Neural cell (in vitro differentiated cells): ENCODE measurements at regions not wholly inside any gene's neighbourhood (a gene's known extent, or its start where the extent isn't known, plus 50 kb on each side); places are given as distances from the start of the nearest gene placed in this dataset.

Source experiments
- H2AFZ ChIP-seq: fragments of 200-600, 300-800 bp; sonication (generic), shearing (Covaris generic); 2 replicates; pipeline ENCODE4 v1.6.0; 2014; ENCODE audit warnings: low read depth, mild to moderate bottlenecking, antibody characterized with exemption, low read length, moderate library complexity
- H3F3A ChIP-seq: fragments of 200-600 bp; shearing (Covaris generic); 2 replicates; pipeline ENCODE4 v1.6.1; 2016; ENCODE audit warnings: mild to moderate bottlenecking, moderate library complexity, mixed read lengths, antibody characterized with exemption, low read length; ENCODE audit not compliant: insufficient read depth, poor library complexity, severe bottlenecking
- H3K27ac ChIP-seq: fragments of 200-600, 300-800 bp; sonication (generic), shearing (Covaris generic); 2 replicates; pipeline ENCODE4 v1.5.1; 2014; ENCODE audit warnings: mild to moderate bottlenecking, low read length, moderate library complexity
- H3K27me3 ChIP-seq: fragments of 300-800, 200-600 bp; sonication (generic), shearing (Covaris generic); 2 replicates; pipeline ENCODE4 v1.6.0; 2014; ENCODE audit warnings: mild to moderate bottlenecking, low read depth, low read length, moderate library complexity; ENCODE audit not compliant: insufficient read depth
- H3K36me3 ChIP-seq: fragments of 300-800, 200-600 bp; sonication (generic), shearing (Covaris generic); 2 replicates; pipeline ENCODE4 v1.5.1; 2014; ENCODE audit warnings: mild to moderate bottlenecking, antibody characterized with exemption, low read length, moderate library complexity; ENCODE audit not compliant: insufficient read depth
- H3K4me2 ChIP-seq: fragments of 300-800, 200-600 bp; sonication (generic), shearing (Covaris generic); 2 replicates; pipeline ENCODE4 v1.6.0; 2014; ENCODE audit warnings: mild to moderate bottlenecking, low read length
- H3K4me3 ChIP-seq: fragments of 300-800, 200-600 bp; sonication (generic), shearing (Covaris generic); 2 replicates; pipeline ENCODE4 v1.5.1; 2014; ENCODE audit warnings: mild to moderate bottlenecking, low read length, moderate library complexity
- H3K79me2 ChIP-seq: fragments of 200-600 bp; shearing (Covaris generic); replicated peaks from 2 replicates; pipeline ENCODE4 v1.6.0; 2014; ENCODE audit warnings: mild to moderate bottlenecking, low read length, moderate library complexity; ENCODE audit not compliant: insufficient read depth
- H3K9ac ChIP-seq: fragments of 300-800, 200-600 bp; sonication (generic), shearing (Covaris generic); 2 replicates; pipeline ENCODE4 v1.6.1; 2016; ENCODE audit warnings: mild to moderate bottlenecking, low read length, mixed read lengths
- H3K9me2 ChIP-seq: fragments of 200-600 bp; shearing (Covaris generic); 2 replicates; pipeline ENCODE4 v1.6.1; 2016; ENCODE audit warnings: mild to moderate bottlenecking, low read length, mixed read lengths; ENCODE audit not compliant: insufficient read depth
- H3K9me3 ChIP-seq: fragments of 200-600, 300-800 bp; sonication (generic), shearing (Covaris generic); 2 replicates; pipeline ENCODE4 v1.6.1; 2016; ENCODE audit warnings: mild to moderate bottlenecking, mixed run types, low read length, moderate library complexity, mixed read lengths
- H4K20me1 ChIP-seq: fragments of 200-600 bp; shearing (Covaris generic); 2 replicates; pipeline ENCODE4 v1.6.1; 2016; ENCODE audit warnings: mild to moderate bottlenecking, mixed run types; ENCODE audit not compliant: insufficient read depth
- EP300 ChIP-seq: fragments of 450-650 bp; conservative IDR thresholded peaks from 2 replicates; pipeline ENCODE4 v1.6.1; 2014; ENCODE audit warnings: antibody characterized with exemption, mild to moderate bottlenecking, moderate library complexity; ENCODE audit not compliant: poor library complexity, severe bottlenecking
- EZH2 ChIP-seq: fragments of 200-600, 300-800 bp; shearing (Covaris generic), sonication (generic); IDR thresholded peaks from 2 replicates; pipeline ENCODE4 v1.6.1; 2014; ENCODE audit warnings: antibody characterized with exemption, low read length, borderline replicate concordance, mild to moderate bottlenecking; ENCODE audit not compliant: insufficient read depth, poor library complexity, severe bottlenecking
- MXI1 ChIP-seq: fragments of 450-650 bp; conservative IDR thresholded peaks from 2 replicates; pipeline ENCODE4 v1.6.1; 2014; ENCODE audit warnings: antibody characterized with exemption, mild to moderate bottlenecking; ENCODE audit not compliant: poor library complexity, severe bottlenecking
- POLR2AphosphoS5 ChIP-seq: IDR thresholded peaks from 2 replicates; pipeline ENCODE4 v1.6.1; 2012
- RAD21 ChIP-seq: fragments of 450-650 bp; conservative IDR thresholded peaks from 2 replicates; pipeline ENCODE4 v1.6.1; 2014; ENCODE audit warnings: antibody characterized with exemption, mild to moderate bottlenecking, moderate library complexity
- SMC3 ChIP-seq: fragments of 450-650 bp; conservative IDR thresholded peaks from 2 replicates; pipeline ENCODE4 v1.6.1; 2014; ENCODE audit warnings: antibody characterized with exemption, mild to moderate bottlenecking, moderate library complexity; ENCODE audit not compliant: poor library complexity
- TAF1 ChIP-seq: IDR thresholded peaks from 2 replicates; pipeline ENCODE4 v1.6.1; 2012; ENCODE audit warnings: low read depth
- TF ChIP-seq, protein P1 (sequence below): fragments of 450-650 bp; IDR thresholded peaks from 2 replicates; pipeline ENCODE4 v1.5.1; 2014; ENCODE audit warnings: antibody characterized with exemption, mild to moderate bottlenecking, moderate library complexity; ENCODE audit not compliant: poor library complexity, severe bottlenecking
- TF ChIP-seq, protein P2 (sequence below): IDR thresholded peaks from 2 replicates; pipeline ENCODE4 v1.6.1; 2012; ENCODE audit warnings: borderline replicate concordance

DNA sequence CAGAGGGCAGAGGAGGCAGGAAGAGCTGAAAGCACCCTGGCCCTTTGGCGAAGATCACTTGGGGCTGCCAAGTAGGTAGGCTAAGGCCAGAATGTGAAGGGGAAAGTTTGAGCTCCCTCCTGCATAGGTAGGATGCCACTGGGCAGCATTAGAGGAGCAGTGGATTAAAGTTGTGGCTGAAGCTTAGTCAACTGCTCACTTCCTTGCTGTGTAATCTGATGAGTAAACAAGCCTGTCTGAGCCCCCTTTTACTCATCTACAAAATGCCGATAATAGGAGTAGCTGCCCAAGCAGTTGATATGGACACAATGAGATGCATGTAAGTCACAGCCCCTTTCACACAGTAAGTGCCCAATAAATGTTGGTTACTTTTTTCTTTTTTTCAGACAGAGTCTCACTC, 216.4 kb downstream of the MN1 start:
- no peak overlapping the region for H3K4me2 ChIP-seq
- H3K27ac ChIP-seq, result no peak overlapping the region
- H3K9me2 ChIP-seq, result no peaks in the 10 kb centered on the region
- no peaks in the 10 kb centered on the region for H3K79me2 ChIP-seq
- TF ChIP-seq, protein P1, sequence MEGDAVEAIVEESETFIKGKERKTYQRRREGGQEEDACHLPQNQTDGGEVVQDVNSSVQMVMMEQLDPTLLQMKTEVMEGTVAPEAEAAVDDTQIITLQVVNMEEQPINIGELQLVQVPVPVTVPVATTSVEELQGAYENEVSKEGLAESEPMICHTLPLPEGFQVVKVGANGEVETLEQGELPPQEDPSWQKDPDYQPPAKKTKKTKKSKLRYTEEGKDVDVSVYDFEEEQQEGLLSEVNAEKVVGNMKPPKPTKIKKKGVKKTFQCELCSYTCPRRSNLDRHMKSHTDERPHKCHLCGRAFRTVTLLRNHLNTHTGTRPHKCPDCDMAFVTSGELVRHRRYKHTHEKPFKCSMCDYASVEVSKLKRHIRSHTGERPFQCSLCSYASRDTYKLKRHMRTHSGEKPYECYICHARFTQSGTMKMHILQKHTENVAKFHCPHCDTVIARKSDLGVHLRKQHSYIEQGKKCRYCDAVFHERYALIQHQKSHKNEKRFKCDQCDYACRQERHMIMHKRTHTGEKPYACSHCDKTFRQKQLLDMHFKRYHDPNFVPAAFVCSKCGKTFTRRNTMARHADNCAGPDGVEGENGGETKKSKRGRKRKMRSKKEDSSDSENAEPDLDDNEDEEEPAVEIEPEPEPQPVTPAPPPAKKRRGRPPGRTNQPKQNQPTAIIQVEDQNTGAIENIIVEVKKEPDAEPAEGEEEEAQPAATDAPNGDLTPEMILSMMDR, result no peak
- no peak for TF ChIP-seq RAD21
- no peak for TF ChIP-seq TAF1
- TF ChIP-seq EZH2, result no peak
- TF ChIP-seq EP300, result no peak
- no peak for TF ChIP-seq POLR2AphosphoS5
- no peak for TF ChIP-seq SMC3
- no peak for TF ChIP-seq MXI1
- TF ChIP-seq, protein P2, sequence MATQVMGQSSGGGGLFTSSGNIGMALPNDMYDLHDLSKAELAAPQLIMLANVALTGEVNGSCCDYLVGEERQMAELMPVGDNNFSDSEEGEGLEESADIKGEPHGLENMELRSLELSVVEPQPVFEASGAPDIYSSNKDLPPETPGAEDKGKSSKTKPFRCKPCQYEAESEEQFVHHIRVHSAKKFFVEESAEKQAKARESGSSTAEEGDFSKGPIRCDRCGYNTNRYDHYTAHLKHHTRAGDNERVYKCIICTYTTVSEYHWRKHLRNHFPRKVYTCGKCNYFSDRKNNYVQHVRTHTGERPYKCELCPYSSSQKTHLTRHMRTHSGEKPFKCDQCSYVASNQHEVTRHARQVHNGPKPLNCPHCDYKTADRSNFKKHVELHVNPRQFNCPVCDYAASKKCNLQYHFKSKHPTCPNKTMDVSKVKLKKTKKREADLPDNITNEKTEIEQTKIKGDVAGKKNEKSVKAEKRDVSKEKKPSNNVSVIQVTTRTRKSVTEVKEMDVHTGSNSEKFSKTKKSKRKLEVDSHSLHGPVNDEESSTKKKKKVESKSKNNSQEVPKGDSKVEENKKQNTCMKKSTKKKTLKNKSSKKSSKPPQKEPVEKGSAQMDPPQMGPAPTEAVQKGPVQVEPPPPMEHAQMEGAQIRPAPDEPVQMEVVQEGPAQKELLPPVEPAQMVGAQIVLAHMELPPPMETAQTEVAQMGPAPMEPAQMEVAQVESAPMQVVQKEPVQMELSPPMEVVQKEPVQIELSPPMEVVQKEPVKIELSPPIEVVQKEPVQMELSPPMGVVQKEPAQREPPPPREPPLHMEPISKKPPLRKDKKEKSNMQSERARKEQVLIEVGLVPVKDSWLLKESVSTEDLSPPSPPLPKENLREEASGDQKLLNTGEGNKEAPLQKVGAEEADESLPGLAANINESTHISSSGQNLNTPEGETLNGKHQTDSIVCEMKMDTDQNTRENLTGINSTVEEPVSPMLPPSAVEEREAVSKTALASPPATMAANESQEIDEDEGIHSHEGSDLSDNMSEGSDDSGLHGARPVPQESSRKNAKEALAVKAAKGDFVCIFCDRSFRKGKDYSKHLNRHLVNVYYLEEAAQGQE, result no peak
- no peak overlapping the region for H2AFZ ChIP-seq
- no peaks in the 10 kb centered on the region for H3K36me3 ChIP-seq
- H3K9me3 ChIP-seq, result no peaks in the 10 kb centered on the region
- H3K4me3 ChIP-seq, result no peak overlapping the region
- no peaks in the 10 kb centered on the region for H3K27me3 ChIP-seq
- H3F3A ChIP-seq, result no peaks in the 10 kb centered on the region
- H4K20me1 ChIP-seq, result no peaks in the 10 kb centered on the region
- H3K9ac ChIP-seq, result no peak overlapping the region

DNA sequence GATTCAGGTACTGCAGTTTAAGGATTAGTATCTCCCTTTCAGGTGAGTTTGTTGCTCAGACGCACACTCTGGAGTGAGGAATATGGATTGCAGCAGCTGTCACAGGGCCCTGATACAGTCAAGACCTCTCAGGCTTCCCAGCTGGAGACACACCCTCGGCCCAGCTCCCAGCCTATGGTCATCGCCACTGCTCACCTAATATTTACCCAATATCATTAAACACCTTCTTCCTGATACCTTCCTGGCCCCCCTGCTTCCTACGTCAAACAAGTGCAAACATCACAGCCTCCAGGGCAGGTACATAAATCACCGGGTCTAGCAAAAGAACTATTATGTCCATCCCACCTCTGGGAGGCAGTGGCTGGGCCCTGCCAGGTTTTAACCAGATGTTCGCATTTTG, 213.3 kb downstream of the MN1 start:
- Histone ChIP-seq H3K9me2 (no peaks in the 10 kb centered on the region), H4K20me1 (no peaks in the 10 kb centered on the region), H2AFZ (no peak overlapping the region), H3K9me3 (no peaks in the 10 kb centered on the region), H3K36me3 (no peaks in the 10 kb centered on the region), H3K27me3 (no peaks in the 10 kb centered on the region), H3K9ac (no peak overlapping the region), H3F3A (no peaks in the 10 kb centered on the region), H3K27ac (no peak overlapping the region), H3K4me2 (no peak overlapping the region), H3K4me3 (no peak overlapping the region), H3K79me2 (no peaks in the 10 kb centered on the region)
- TF ChIP-seq EZH2, result no peak

DNA sequence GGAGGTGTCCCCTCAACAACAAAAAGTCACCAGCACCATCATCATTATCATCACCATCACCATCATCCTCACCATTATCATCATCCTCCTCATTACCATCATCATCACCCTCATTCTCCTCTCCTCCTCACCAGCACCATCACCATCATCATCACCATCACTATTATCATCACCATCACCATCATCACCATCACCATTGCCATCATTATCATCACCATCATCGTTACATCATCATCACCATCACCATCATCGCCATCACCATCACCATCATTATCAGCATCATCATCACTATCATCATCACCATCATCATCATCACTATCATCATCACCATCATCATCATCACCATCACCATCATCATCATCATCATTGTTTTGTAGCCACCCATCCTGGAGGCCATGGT, 212.6 kb downstream of the MN1 start:
- no peak for TF ChIP-seq POLR2AphosphoS5
- no peak for TF ChIP-seq MXI1
- TF ChIP-seq, protein P1, result no peak
- no peak for TF ChIP-seq EP300
- TF ChIP-seq EZH2, result no peak
- no peak for TF ChIP-seq TAF1
- TF ChIP-seq SMC3, result no peak
- TF ChIP-seq, protein P2, result no peak
- TF ChIP-seq RAD21, result no peak
- Histone ChIP-seq H3K9me3 (no peaks in the 10 kb centered on the region), H3K9me2 (no peaks in the 10 kb centered on the region), H3K4me3 (no peak overlapping the region), H3K27me3 (no peaks in the 10 kb centered on the region), H3F3A (no peaks in the 10 kb centered on the region), H4K20me1 (no peaks in the 10 kb centered on the region), H3K27ac (no peak overlapping the region), H3K36me3 (no peaks in the 10 kb centered on the region), H3K79me2 (no peaks in the 10 kb centered on the region), H2AFZ (no peak overlapping the region), H3K9ac (no peak overlapping the region), H3K4me2 (no peak overlapping the region)
